ENCODE measurements at regions not wholly inside any gene's neighbourhood (a gene's known extent, or its start where the extent isn't known, plus 50 kb on each side); places are given as distances from the start of the nearest gene placed in this dataset.

DNA sequence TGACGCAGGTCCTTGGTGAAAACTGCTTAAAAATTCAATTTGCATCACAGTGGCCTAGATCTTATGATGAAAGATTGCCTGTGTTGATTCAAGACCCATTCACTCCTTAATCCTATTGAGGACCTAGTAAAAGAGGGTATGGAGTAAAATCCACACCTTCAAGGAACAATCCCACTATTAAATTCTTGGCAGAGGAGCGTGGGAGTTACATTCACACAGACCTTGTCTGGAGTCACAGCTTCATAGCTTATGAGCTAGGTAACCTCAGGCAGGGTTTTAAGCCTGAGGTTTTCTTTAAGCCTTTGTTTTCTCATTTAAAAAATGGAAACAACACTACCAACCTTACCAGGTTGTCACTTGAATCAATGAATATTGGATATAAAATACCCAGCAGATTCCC lies 566.5 kb upstream of the ZNF462 start:
- no peak for DNase-seq
- peaks cover 3% of the 10 kb centered on the region for H3K9me3 Mint-ChIP-seq (ENCODE audit: low read depth)
- CTCF ChIA-PET: no interaction called here
- no peaks in the 10 kb centered on the region for H3K4me1 Mint-ChIP-seq
- H3K27me3 Mint-ChIP-seq: no peaks in the 10 kb centered on the region
- POLR2A ChIA-PET: no interaction called here
- intact Hi-C loops (cut with DNase I, micrococcal nuclease): no loop called here
- H3K27ac Mint-ChIP-seq: no peak overlapping the region
- no peak for ATAC-seq
- no peaks in the 10 kb centered on the region for H3K36me3 Mint-ChIP-seq (ENCODE audit: low read depth)
- no peak overlapping the region for H3K4me3 Mint-ChIP-seq

DNA sequence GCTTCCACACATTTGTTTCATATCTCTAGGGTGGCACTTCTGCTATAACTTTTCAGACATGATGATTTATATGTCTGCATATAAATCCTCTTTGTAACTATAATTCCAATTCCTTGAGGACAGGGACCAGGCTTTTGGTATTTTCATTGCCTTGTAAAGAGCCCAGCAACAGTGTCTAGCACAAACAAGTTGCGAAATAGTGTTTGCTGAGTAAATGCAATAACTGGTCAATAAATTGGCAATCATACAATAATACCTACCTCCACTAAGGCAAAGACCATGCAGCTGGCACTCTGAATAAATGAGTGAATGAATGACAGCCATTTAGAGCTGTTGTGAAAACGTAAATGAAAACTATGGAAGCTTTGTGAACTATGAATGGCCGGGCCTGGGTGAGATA lies 564.0 kb upstream of the ZNF462 start:
- no peak for ATAC-seq
- ChIA-PET POLR2A (no interaction called here), CTCF (no interaction called here)
- no peaks in the 10 kb centered on the region for H3K36me3 Mint-ChIP-seq (ENCODE audit: low read depth)
- no peak for DNase-seq
- intact Hi-C loops (cut with DNase I, micrococcal nuclease): no loop called here
- no peak overlapping the region for H3K4me3 Mint-ChIP-seq
- H3K27me3 Mint-ChIP-seq: no peaks in the 10 kb centered on the region
- no peaks in the 10 kb centered on the region for H3K4me1 Mint-ChIP-seq
- H3K9me3 Mint-ChIP-seq (ENCODE audit: low read depth): peaks cover 4% of the 10 kb centered on the region
- no peak overlapping the region for H3K27ac Mint-ChIP-seq

DNA sequence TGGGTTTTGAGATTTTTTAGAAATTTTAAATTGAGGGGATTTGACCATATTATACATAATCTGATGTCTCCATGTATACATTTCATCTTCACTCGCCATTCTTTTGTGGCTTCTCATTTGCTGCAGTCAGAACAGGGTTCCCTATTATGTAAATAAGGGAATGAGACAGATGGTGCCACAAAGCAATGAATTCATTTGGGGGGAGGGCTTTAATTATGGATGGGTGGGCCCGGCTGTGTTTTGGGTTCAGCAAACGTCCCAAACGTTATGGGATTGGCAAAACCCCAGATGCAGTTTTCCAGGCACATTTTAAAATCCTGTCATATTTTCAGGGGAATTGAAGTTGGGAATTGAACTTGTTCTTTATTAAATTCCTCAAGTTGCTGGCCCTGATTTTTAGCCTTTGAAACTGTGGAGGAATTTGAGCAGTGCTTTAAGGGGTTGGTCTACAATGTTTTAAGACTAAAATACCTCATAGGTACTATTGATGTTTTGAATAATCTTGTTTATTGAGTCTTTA lies 558.5 kb upstream of the ZNF462 start:
- Mint-ChIP-seq H3K27ac (no peak overlapping the region), H3K36me3 (ENCODE audit: low read depth) (no peaks in the 10 kb centered on the region), H3K4me3 (no peak overlapping the region), H3K4me1 (no peaks in the 10 kb centered on the region), H3K27me3 (no peaks in the 10 kb centered on the region), H3K9me3 (ENCODE audit: low read depth) (peaks cover 4% of the 10 kb centered on the region)
- CTCF ChIA-PET: no interaction called here
- ATAC-seq: no peak
- intact Hi-C loops (cut with DNase I, micrococcal nuclease): no loop called here
- POLR2A ChIA-PET: no interaction called here
- no peak for DNase-seq

DNA sequence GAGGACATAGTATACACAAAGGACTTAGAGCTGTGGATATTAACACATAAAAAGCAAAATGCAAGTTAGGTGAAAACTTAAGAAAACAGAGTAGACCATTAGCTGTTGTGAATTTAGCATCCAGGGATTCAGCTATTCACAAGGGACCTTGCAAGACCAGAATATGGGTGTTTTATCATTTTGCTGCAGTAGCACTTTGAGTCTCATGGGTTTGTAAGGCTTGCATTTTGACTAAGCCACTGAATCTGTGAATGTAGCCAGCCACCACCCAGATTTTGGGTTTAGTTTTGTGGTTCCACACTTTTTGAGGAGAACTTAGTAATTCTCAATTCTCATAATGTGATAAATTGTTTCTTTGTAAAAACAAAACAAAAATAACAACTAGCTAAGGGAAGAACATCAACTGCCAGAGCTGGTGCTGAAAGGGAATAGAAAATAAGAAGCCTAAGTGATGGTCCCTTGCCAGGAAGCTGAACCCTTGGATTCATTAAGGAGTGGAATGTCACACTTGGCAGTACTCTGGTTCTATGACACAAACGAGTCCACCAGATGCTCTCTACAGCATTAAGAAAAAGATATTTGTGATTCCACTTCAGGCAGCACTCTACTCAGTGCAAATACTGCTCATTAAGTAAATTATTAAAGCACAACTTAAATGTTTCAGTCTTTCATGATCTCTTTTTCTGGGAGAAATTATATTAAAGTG lies 557.4 kb upstream of the ZNF462 start:
- DNase-seq (no peak), ATAC-seq (no peak)
- Mint-ChIP-seq H3K27ac (no peak overlapping the region), H3K9me3 (ENCODE audit: low read depth) (peaks cover 4% of the 10 kb centered on the region), H3K36me3 (ENCODE audit: low read depth) (no peaks in the 10 kb centered on the region), H3K4me1 (no peaks in the 10 kb centered on the region), H3K4me3 (no peak overlapping the region), H3K27me3 (no peaks in the 10 kb centered on the region)
- CTCF ChIA-PET: no interaction called here
- POLR2A ChIA-PET: no interaction called here
- intact Hi-C loops (cut with DNase I, micrococcal nuclease): no loop called here

DNA sequence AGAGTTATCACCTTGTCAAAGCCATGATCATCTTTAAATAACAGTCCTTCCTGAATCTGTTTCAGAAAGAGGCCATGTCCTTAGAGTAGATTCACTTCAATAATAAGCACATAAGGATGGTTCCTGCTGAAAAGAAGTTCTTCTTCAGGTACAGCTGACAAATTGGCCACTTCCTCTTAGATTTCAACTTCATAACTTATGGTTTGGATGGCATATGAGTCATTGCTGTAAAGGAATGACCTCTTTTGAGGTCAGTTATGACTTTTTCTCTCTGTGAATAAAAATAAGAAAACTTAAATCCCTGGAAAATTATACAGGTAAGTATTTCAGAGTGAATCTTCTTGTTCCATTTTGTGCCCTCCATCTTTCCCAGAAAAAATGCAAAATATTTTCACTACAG lies 555.3 kb upstream of the ZNF462 start:
- ChIA-PET POLR2A (no interaction called here), CTCF (no interaction called here)
- no peaks in the 10 kb centered on the region for H3K9me3 Mint-ChIP-seq (ENCODE audit: low read depth)
- no peaks in the 10 kb centered on the region for H3K27me3 Mint-ChIP-seq
- no peaks in the 10 kb centered on the region for H3K4me1 Mint-ChIP-seq
- intact Hi-C loops (cut with DNase I, micrococcal nuclease): no loop called here
- no peaks in the 10 kb centered on the region for H3K36me3 Mint-ChIP-seq (ENCODE audit: low read depth)
- DNase-seq (no peak), ATAC-seq (no peak)
- H3K27ac Mint-ChIP-seq: no peak overlapping the region
- no peak overlapping the region for H3K4me3 Mint-ChIP-seq

DNA sequence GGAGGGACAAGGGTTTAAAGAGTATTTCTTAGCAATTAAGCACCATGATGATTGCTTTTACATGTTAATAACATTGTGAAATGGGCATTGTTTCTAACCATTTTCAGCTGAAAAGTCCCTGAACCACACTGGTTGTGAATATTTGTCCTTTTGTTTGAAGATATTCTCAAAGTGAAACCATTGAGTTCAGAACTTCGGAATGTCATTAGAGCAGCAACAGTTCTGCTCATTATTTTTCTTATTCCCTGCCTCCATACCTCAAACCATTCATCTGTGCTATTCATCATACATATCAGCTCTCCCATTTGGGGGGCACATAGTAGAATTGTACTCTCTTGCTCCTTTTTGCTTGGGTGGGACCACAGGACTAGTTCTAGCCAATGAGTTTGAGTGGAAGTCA lies 553.0 kb upstream of the ZNF462 start:
- H3K27me3 Mint-ChIP-seq: no peaks in the 10 kb centered on the region
- no peaks in the 10 kb centered on the region for H3K36me3 Mint-ChIP-seq (ENCODE audit: low read depth)
- H3K27ac Mint-ChIP-seq: no peak overlapping the region
- H3K4me1 Mint-ChIP-seq: no peaks in the 10 kb centered on the region
- no peak overlapping the region for H3K4me3 Mint-ChIP-seq
- intact Hi-C loops (cut with DNase I, micrococcal nuclease): no loop called here
- no peak for DNase-seq
- ChIA-PET POLR2A (no interaction called here), CTCF (no interaction called here)
- no peak for ATAC-seq
- H3K9me3 Mint-ChIP-seq (ENCODE audit: low read depth): no peaks in the 10 kb centered on the region

DNA sequence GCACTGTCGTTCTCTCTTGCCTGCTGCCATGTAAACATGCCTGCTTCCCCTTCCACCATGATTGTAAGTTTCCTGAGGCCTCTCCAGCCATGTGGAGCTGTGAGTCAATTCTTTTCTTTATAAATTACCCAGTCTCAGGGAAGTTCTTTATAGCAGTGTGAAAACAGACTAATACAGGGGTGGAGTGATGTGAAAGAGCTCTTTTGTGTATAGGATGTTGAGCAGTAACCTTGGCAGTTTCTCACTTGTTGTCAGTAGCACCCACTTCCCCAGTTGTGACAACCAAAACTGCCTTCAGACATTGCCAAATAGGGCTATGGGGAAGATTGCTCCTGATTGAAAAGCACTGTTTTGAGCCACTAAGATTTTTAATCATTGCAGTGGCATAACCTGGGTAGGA lies 552.2 kb upstream of the ZNF462 start:
- CTCF ChIA-PET: no interaction called here
- H3K4me3 Mint-ChIP-seq: no peak overlapping the region
- no peaks in the 10 kb centered on the region for H3K36me3 Mint-ChIP-seq (ENCODE audit: low read depth)
- no peaks in the 10 kb centered on the region for H3K4me1 Mint-ChIP-seq
- ATAC-seq (no peak), DNase-seq (no peak)
- H3K27ac Mint-ChIP-seq: no peak overlapping the region
- H3K9me3 Mint-ChIP-seq (ENCODE audit: low read depth): no peaks in the 10 kb centered on the region
- no peaks in the 10 kb centered on the region for H3K27me3 Mint-ChIP-seq
- intact Hi-C loops (cut with DNase I, micrococcal nuclease): no loop called here
- POLR2A ChIA-PET: no interaction called here

DNA sequence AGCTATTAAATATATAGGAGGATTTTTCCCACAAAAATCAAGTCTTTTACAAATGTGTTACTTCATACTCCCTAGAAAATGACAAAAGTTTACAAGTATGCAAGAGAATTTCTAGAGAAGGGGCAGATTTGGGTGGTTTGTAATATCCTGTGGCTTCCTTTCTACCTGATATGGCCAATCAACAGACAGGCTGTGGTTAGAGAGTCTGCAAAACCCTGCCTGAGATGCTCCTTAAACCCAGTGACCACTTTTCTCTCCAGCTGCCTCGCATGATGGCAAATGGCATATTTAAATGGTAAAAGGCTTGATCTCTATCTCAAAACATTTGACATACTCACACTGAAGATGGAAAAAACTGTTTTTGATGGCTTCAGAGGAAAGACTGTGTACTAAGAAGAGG lies 550.1 kb upstream of the ZNF462 start:
- DNase-seq (no peak), ATAC-seq (no peak)
- Mint-ChIP-seq H3K4me1 (no peaks in the 10 kb centered on the region), H3K36me3 (ENCODE audit: low read depth) (no peaks in the 10 kb centered on the region), H3K27me3 (no peaks in the 10 kb centered on the region), H3K27ac (no peak overlapping the region), H3K4me3 (no peak overlapping the region), H3K9me3 (ENCODE audit: low read depth) (no peaks in the 10 kb centered on the region)
- intact Hi-C loops (cut with DNase I, micrococcal nuclease): no loop called here
- ChIA-PET CTCF (no interaction called here), POLR2A (no interaction called here)

DNA sequence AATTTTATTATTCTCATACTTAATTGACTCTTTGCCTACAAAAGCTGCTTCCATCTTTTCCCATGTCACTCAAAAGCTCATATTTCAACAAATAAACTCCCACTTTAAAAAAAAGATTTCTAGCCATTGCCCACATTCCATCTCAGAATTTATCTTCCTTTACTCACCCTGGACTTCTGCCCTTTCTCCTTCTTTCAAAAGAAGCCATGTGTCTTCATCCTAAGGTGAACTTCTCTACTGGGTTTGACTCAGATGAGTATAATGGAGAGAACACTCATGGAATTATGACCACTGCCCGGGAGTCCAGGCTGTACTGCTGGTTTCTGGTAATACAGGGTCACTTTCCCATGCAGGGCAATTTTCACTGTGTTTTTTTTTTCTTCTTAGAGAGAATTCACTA lies 548.5 kb upstream of the ZNF462 start:
- ATAC-seq (no peak), DNase-seq (no peak)
- intact Hi-C loops (cut with DNase I, micrococcal nuclease): no loop called here
- ChIA-PET CTCF (no interaction called here), POLR2A (no interaction called here)
- no peak overlapping the region for H3K27ac Mint-ChIP-seq
- H3K4me1 Mint-ChIP-seq: no peaks in the 10 kb centered on the region
- no peak overlapping the region for H3K4me3 Mint-ChIP-seq
- no peaks in the 10 kb centered on the region for H3K27me3 Mint-ChIP-seq
- peaks cover 2% of the 10 kb centered on the region for H3K9me3 Mint-ChIP-seq (ENCODE audit: low read depth)
- no peaks in the 10 kb centered on the region for H3K36me3 Mint-ChIP-seq (ENCODE audit: low read depth)

DNA sequence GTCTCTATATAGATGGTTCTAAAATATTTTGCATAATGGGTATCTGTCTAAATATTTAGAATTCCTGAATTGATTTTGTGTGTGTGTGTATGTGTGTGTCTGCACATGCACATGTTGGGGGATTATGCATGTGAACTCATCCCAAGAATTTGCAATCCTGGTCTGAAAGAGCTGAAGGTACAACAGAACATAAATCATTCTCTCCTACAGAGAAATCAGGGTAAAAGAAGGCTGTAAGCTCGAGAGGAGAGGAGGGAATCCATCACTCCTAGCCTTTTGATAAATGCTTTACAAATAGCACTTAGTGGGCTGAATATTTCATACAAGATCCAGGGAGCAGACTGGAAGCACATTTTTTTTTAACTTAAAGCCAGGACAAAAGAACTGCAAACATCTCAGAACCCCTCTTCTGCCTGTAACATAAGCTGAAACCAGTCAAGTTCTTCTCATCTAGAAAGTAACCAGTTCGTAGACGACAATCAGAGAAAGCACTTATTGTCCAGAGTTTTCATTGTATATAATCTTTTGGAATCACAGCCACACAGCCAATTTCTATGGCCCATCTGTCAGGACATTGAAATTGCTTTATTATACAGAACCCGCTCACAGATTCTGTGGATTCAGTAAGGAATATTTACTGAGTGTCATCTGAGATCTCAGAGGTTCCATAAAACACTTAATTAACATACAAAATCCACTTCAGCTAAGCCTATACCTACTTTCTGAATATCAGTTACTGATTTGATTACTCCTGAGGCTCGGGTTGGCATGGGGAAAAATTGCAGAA lies 541.4 kb upstream of the ZNF462 start:
- Mint-ChIP-seq H3K36me3 (ENCODE audit: low read depth) (no peaks in the 10 kb centered on the region), H3K27me3 (no peaks in the 10 kb centered on the region), H3K4me3 (no peak overlapping the region), H3K27ac (no peak overlapping the region), H3K4me1 (no peaks in the 10 kb centered on the region), H3K9me3 (ENCODE audit: low read depth) (peaks cover 5% of the 10 kb centered on the region)
- DNase-seq (no peak), ATAC-seq (no peak)
- POLR2A ChIA-PET: no interaction called here
- CTCF ChIA-PET: no interaction called here
- intact Hi-C loops (cut with DNase I, micrococcal nuclease): no loop called here

DNA sequence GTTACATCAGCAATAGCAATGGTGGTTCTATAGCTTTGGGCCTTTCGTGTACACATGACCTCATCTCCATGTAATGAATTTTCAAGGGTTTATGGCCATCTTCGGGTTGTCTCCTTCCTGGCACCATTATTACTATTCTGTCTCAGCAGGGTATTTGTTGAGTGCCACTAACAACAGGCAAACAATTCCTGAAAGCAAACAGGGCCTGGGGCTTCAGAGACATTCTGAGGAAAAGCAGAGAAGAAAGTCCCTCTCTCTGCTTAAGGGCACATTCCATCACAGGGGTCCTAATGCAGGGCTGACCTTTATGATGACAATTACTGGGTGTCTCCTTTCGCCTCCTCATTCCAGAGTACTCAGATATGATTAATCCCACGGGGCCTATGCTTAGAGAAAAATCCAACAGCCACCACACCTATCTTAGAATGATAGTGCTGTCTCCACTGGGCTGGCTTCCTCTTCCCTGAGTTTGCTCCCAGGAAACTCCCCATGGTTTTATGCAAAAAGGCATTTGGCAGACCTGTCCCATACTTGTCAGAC lies 540.2 kb upstream of the ZNF462 start:
- H3K36me3 Mint-ChIP-seq (ENCODE audit: low read depth): no peaks in the 10 kb centered on the region
- intact Hi-C loops (cut with DNase I, micrococcal nuclease): no loop called here
- H3K27me3 Mint-ChIP-seq: no peaks in the 10 kb centered on the region
- H3K9me3 Mint-ChIP-seq (ENCODE audit: low read depth): peaks cover 5% of the 10 kb centered on the region
- ATAC-seq (no peak), DNase-seq (no peak)
- H3K27ac Mint-ChIP-seq: no peak overlapping the region
- no peaks in the 10 kb centered on the region for H3K4me1 Mint-ChIP-seq
- no peak overlapping the region for H3K4me3 Mint-ChIP-seq
- ChIA-PET POLR2A (no interaction called here), CTCF (no interaction called here)

DNA sequence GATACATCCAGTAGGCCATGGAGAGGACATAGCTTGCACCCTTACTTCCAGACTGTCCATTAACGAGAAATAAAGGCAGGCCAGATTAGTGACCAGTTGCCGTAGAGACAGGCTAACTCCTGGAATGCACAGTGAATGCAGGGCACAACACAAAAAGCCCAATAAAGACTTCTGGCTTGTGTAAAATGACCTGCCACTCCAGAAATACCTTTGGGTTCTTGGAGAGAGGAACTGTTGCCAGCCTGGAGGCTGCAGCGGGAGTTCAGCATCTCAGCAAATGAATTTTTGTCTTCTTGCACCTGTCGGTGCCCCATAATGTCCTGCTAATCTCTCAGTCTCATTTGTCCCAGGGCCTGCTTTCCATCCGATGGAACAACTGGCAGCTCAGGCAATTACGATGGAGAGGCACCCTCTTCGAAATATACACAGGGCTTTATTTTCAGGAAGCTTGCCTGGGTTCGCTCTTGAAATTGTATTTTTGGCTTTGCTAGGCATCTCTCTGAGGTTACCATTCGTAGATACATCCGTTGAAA lies 538.8 kb upstream of the ZNF462 start:
- no peak overlapping the region for H3K27ac Mint-ChIP-seq
- CTCF ChIA-PET: no interaction called here

More for the DNA sequence above, 538.8 kb upstream of the ZNF462 start:
- Mint-ChIP-seq H3K4me3 (no peak overlapping the region), H3K36me3 (ENCODE audit: low read depth) (no peaks in the 10 kb centered on the region), H3K9me3 (ENCODE audit: low read depth) (peaks cover 5% of the 10 kb centered on the region), H3K27me3 (no peaks in the 10 kb centered on the region), H3K4me1 (no peaks in the 10 kb centered on the region)
- ATAC-seq (no peak), DNase-seq (no peak)
- POLR2A ChIA-PET: no interaction called here
- intact Hi-C loops (cut with DNase I, micrococcal nuclease): no loop called here
